Loucy (cell line): ENCODE measurements at regions not wholly inside any gene's neighbourhood (a gene's known extent, or its start where the extent isn't known, plus 50 kb on each side); places are given as distances from the start of the nearest gene placed in this dataset.

ENCODE experiments used
- CTCF ChIP-seq: fragments of 200-600 bp; sonication (generic); conservative IDR thresholded peaks from 2 replicates; pipeline ENCODE4 v1.5.1; 2014; ENCODE audit warnings: mild to moderate bottlenecking, antibody characterized with exemption, low read length
- EZH2phosphoT487 ChIP-seq: fragments of 200-600 bp; IDR thresholded peaks from 2 replicates; pipeline ENCODE4 v1.6.1; 2018; ENCODE audit warnings: antibody characterized with exemption, mild to moderate bottlenecking, moderate library complexity, borderline replicate concordance

GRCh38 chr11:12315024-12315423 is 62.3 kb upstream of the PARVA start:
- TF ChIP-seq CTCF (no peak), EZH2phosphoT487 (no peak)
